ENCODE measurements at regions not wholly inside any gene's neighbourhood (a gene's known extent, or its start where the extent isn't known, plus 50 kb on each side); places are given as distances from the start of the nearest gene placed in this dataset.

GRCh38 chr10:118108194-118109026, 61.7 kb upstream of the RAB11FIP2 start:
- DNase-seq (ENCODE audit: low read depth in 2 of 2, low spot score in 1 of 2): no peak

- DNase-seq (ENCODE audit: low read depth in 2 of 2, low spot score in 1 of 2): no peak
Observed at GRCh38 chr10:118107541-118107940, 60.8 kb upstream of the RAB11FIP2 start.

GRCh38 chr10:118107040-118107439, 60.3 kb upstream of the RAB11FIP2 start:
- no peak for DNase-seq (ENCODE audit: low read depth in 2 of 2, low spot score in 1 of 2)

GRCh38 chr10:118106426-118106825, 59.7 kb upstream of the RAB11FIP2 start:
- DNase-seq (ENCODE audit: low read depth in 2 of 2, low spot score in 1 of 2): no peak

- no peak for DNase-seq (ENCODE audit: low read depth in 2 of 2, low spot score in 1 of 2)
Observed at GRCh38 chr10:118102121-118102520, 55.4 kb upstream of the RAB11FIP2 start.

- DNase-seq (ENCODE audit: low read depth in 2 of 2, low spot score in 1 of 2): no peak
Observed at GRCh38 chr10:118101501-118101900, 54.8 kb upstream of the RAB11FIP2 start.
